Astrocyte (in vitro differentiated cells and primary cell): ENCODE measurements at regions not wholly inside any gene's neighbourhood (a gene's known extent, or its start where the extent isn't known, plus 50 kb on each side); places are given as distances from the start of the nearest gene placed in this dataset.
"Not testable (repeated sequence)": the region's sequence is repeated elsewhere in the genome, so short reads cannot be mapped to it uniquely, and the experiment has no call there.

Source experiments
- DNase-seq: peaks from one replicate; pipeline ENCODE4 v3.0.0-alpha.2; 2010; ENCODE audit warnings: low read depth
- FAIRE-seq: peaks from 2 replicates; lab custom pipeline; 2011; peaks lifted over from hg19 to GRCh38; lab: Jason Lieb, UNC
- H2AFZ ChIP-seq: 2 replicates; pipeline ENCODE4 v1.6.0; 2012; ENCODE audit warnings: low read depth, low read length, inconsistent platforms
- H3K27ac ChIP-seq: 2 replicates; pipeline ENCODE4 v1.5.1; 2011; ENCODE audit warnings: low read depth, low read length, inconsistent platforms
- H3K27me3 ChIP-seq: 2 replicates; pipeline ENCODE4 v1.6.0; 2011; ENCODE audit warnings: low read length, inconsistent platforms; ENCODE audit not compliant: insufficient read depth
- H3K36me3 ChIP-seq: 2 replicates; pipeline ENCODE4 v1.5.1; 2011; ENCODE audit warnings: low read length, inconsistent platforms; ENCODE audit not compliant: insufficient read depth
- H3K4me1 ChIP-seq: 2 replicates; pipeline ENCODE4 v1.5.1; 2011; ENCODE audit warnings: low read length, inconsistent platforms; ENCODE audit not compliant: insufficient read depth
- H3K4me2 ChIP-seq: 2 replicates; pipeline ENCODE4 v1.6.0; 2012; ENCODE audit warnings: low read length, inconsistent platforms
- H3K4me3 ChIP-seq: 2 replicates; pipeline ENCODE4 v1.5.1; 2011; ENCODE audit warnings: low read depth, mild to moderate bottlenecking, low read length, inconsistent platforms; ENCODE audit not compliant: insufficient read depth
- H3K79me2 ChIP-seq: 2 replicates; pipeline ENCODE4 v1.6.0; 2012; ENCODE audit warnings: mild to moderate bottlenecking, low read length, inconsistent platforms; ENCODE audit not compliant: insufficient read depth
- H3K9ac ChIP-seq: 2 replicates; pipeline ENCODE4 v1.6.0; 2012; ENCODE audit warnings: mild to moderate bottlenecking, low read length, inconsistent platforms
- H3K9me3 ChIP-seq: 2 replicates; pipeline ENCODE4 v1.5.1; 2012; ENCODE audit warnings: low read depth, mild to moderate bottlenecking, low read length, inconsistent platforms; ENCODE audit not compliant: insufficient read depth
- H4K20me1 ChIP-seq: 2 replicates; pipeline ENCODE4 v1.6.0; 2012; ENCODE audit warnings: low read length, inconsistent platforms; ENCODE audit not compliant: insufficient read depth
- H3K27ac Mint-ChIP-seq: one replicate; pipeline ENCODE4 v1.8.0; 2021; ENCODE audit warnings: mild to moderate bottlenecking, mixed read lengths; ENCODE audit not compliant: unreplicated experiment
- H3K27me3 Mint-ChIP-seq: one replicate; pipeline ENCODE4 v1.8.0; 2021; ENCODE audit warnings: low read depth, mixed read lengths; ENCODE audit not compliant: unreplicated experiment
- H3K36me3 Mint-ChIP-seq: one replicate; pipeline ENCODE4 v1.8.0; 2021; ENCODE audit warnings: low read depth, mixed read lengths; ENCODE audit not compliant: unreplicated experiment
- H3K4me1 Mint-ChIP-seq: one replicate; pipeline ENCODE4 v1.8.0; 2021; ENCODE audit warnings: low read depth, mixed read lengths; ENCODE audit not compliant: unreplicated experiment
- H3K4me3 Mint-ChIP-seq: one replicate; pipeline ENCODE4 v1.8.0; 2021; ENCODE audit warnings: mild to moderate bottlenecking, moderate library complexity, mixed read lengths; ENCODE audit not compliant: unreplicated experiment
- H3K9me3 Mint-ChIP-seq: one replicate; pipeline ENCODE4 v1.8.0; 2021; ENCODE audit warnings: mild to moderate bottlenecking, mixed read lengths; ENCODE audit not compliant: unreplicated experiment
- CTCF ChIP-seq: IDR thresholded peaks from 2 replicates; pipeline ENCODE4 v1.5.1; 2011; ENCODE audit warnings: low read depth, mild to moderate bottlenecking, inconsistent platforms, low read length, moderate library complexity; ENCODE audit not compliant: insufficient read depth
- EZH2 ChIP-seq: IDR thresholded peaks from 2 replicates; pipeline ENCODE4 v1.6.1; 2012; ENCODE audit warnings: mild to moderate bottlenecking, low read length, inconsistent platforms; ENCODE audit not compliant: insufficient read depth

GRCh38 chr5:87210076-87210475 lies 57.6 kb upstream of the RASA1 start:
- DNase-seq: peak; percentile 40

DNA sequence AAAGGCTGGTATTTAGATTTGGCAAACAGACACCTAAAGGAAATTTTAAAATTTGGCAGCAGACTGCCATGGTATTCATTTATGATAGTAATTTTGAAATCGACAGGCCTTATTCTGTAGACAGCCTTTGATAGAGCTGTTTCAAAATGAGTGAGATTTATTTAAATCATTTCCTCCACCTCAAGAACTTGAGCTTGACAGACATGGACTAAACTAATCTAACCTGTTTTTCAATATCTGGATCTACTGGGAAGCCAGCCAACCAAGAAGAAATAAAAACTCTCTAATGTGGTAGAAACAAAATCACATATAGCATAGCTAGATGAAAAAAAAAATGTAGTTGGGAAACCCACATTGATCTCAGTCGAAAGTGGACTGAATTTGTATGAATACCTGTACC lies 56.9 kb upstream of the RASA1 start:
- H3K9me3 ChIP-seq: no peaks in the 10 kb centered on the region
- Mint-ChIP-seq H3K4me3 (no peak overlapping the region), H3K9me3 (peaks cover 9% of the 10 kb centered on the region), H3K4me1 (no peaks in the 10 kb centered on the region), H3K36me3 (no peaks in the 10 kb centered on the region), H3K27me3 (no peaks in the 10 kb centered on the region), H3K27ac (no peak overlapping the region)
- FAIRE-seq: no peak
- DNase-seq: no peak
- no peaks in the 10 kb centered on the region for H4K20me1 ChIP-seq
- H3K79me2 ChIP-seq: no peaks in the 10 kb centered on the region
- no peaks in the 10 kb centered on the region for H3K27me3 ChIP-seq
- H3K9ac ChIP-seq: no peak overlapping the region
- no peak overlapping the region for H2AFZ ChIP-seq
- H3K4me3 ChIP-seq: no peak overlapping the region
- peaks cover 8% of the 10 kb centered on the region for H3K4me1 ChIP-seq
- H3K4me2 ChIP-seq: no peak overlapping the region
- H3K36me3 ChIP-seq: no peaks in the 10 kb centered on the region
- TF ChIP-seq CTCF: no peak
- no peak for TF ChIP-seq EZH2
- no peak overlapping the region for H3K27ac ChIP-seq

More at GRCh38 chr5:87210076-87210475, 57.6 kb upstream of the RASA1 start:
- Mint-ChIP-seq H3K9me3 (peaks cover 9% of the 10 kb centered on the region), H3K4me3 (no peak overlapping the region), H3K36me3 (no peaks in the 10 kb centered on the region), H3K27me3 (no peaks in the 10 kb centered on the region), H3K27ac (no peak overlapping the region), H3K4me1 (no peaks in the 10 kb centered on the region)
- Histone ChIP-seq H3K4me1 (peaks cover 8% of the 10 kb centered on the region), H3K9ac (no peak overlapping the region), H3K4me2 (peak overlapping the region; percentile 52), H3K27ac (no peak overlapping the region), H3K27me3 (no peaks in the 10 kb centered on the region), H3K9me3 (no peaks in the 10 kb centered on the region), H3K36me3 (no peaks in the 10 kb centered on the region), H3K79me2 (no peaks in the 10 kb centered on the region), H2AFZ (no peak overlapping the region), H3K4me3 (no peak overlapping the region), H4K20me1 (no peaks in the 10 kb centered on the region)
- no peak for FAIRE-seq
- TF ChIP-seq EZH2: no peak
- TF ChIP-seq CTCF: no peak

DNA sequence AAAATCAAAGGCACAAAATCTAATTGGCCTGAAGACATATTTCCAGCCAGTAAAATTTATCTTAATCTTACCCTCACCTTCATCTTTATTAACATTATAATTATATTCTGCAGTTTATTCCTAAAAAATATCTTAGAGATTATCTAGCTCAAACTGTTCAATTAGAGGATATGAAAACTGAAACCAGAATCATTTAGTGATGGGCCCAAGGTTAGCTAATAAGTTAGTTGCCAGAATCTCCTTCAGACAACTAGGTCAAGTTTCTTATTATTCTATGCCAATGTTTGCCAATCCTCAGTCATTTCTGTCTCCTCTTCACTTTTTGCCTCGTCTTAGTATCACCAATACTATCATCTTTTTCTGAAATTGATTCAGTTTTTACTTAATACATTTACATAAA lies 56.0 kb upstream of the RASA1 start:
- no peak overlapping the region for H3K9ac ChIP-seq
- Mint-ChIP-seq H3K9me3 (peaks cover 9% of the 10 kb centered on the region), H3K4me3 (no peak overlapping the region), H3K36me3 (no peaks in the 10 kb centered on the region), H3K4me1 (no peaks in the 10 kb centered on the region), H3K27ac (no peak overlapping the region), H3K27me3 (no peaks in the 10 kb centered on the region)
- no peak overlapping the region for H3K27ac ChIP-seq
- H3K36me3 ChIP-seq: no peaks in the 10 kb centered on the region
- H3K79me2 ChIP-seq: no peaks in the 10 kb centered on the region
- no peaks in the 10 kb centered on the region for H3K9me3 ChIP-seq
- no peak overlapping the region for H3K4me3 ChIP-seq
- peaks cover 8% of the 10 kb centered on the region for H3K4me1 ChIP-seq
- DNase-seq: no peak
- H3K27me3 ChIP-seq: no peaks in the 10 kb centered on the region
- no peak overlapping the region for H2AFZ ChIP-seq
- FAIRE-seq: no peak
- H4K20me1 ChIP-seq: no peaks in the 10 kb centered on the region
- H3K4me2 ChIP-seq: no peak overlapping the region
- TF ChIP-seq CTCF (no peak), EZH2 (no peak)

DNA sequence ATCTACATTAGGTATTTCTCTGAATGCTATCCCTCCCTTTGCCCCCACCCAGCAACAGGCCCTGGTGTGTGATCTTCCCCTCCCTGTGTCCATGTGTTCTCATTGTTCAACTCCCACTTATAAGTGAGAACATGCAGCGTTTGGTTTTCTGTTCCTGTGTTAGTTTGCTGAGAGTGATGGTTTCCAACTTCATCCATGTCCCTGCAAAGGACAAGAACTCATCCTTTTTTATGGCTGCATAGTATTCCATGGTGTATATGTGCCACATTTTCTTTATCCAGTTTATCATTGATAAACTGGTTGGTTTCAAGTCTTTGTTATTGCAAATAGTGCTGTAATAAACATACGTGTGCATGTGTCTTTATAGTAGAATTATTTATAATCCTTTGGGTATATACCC lies 55.5 kb upstream of the RASA1 start:
- not testable (repeated sequence) for H4K20me1 ChIP-seq, H3K9me3 ChIP-seq, H3K4me1 Mint-ChIP-seq, H3K27me3 ChIP-seq, H3K27ac ChIP-seq, H3K9ac ChIP-seq, H3K36me3 Mint-ChIP-seq, DNase-seq, FAIRE-seq, H2AFZ ChIP-seq, H3K4me3 Mint-ChIP-seq, H3K9me3 Mint-ChIP-seq, H3K27ac Mint-ChIP-seq, H3K4me3 ChIP-seq, H3K4me1 ChIP-seq, H3K4me2 ChIP-seq, H3K79me2 ChIP-seq, H3K27me3 Mint-ChIP-seq, H3K36me3 ChIP-seq
